Immature natural killer cell (primary cell): ENCODE measurements at regions not wholly inside any gene's neighbourhood (a gene's known extent, or its start where the extent isn't known, plus 50 kb on each side); places are given as distances from the start of the nearest gene placed in this dataset.

Source experiments
- DNase-seq, 3 donors: peaks; one replicate each; pipeline ENCODE4 v3.0.0; 2022; ENCODE audit warnings: mixed read lengths in 1 of 3
- H3K27ac Mint-ChIP-seq, 6 donors: one replicate each; pipeline ENCODE4 v1.8.0; 2020; ENCODE audit warnings: mixed read lengths in 6 of 6, mild to moderate bottlenecking in 5 of 6, inconsistent platforms in 4 of 6, moderate library complexity in 3 of 6
- H3K27me3 Mint-ChIP-seq, 3 donors: one replicate each; pipeline ENCODE4 v1.8.0; 2020 to 2021; ENCODE audit warnings: low read depth in 3 of 3, mild to moderate bottlenecking in 3 of 3, mixed read lengths in 3 of 3, moderate library complexity in 3 of 3, inconsistent platforms in 1 of 3
- H3K36me3 Mint-ChIP-seq, 3 donors: one replicate each; pipeline ENCODE4 v1.8.0; 2020; ENCODE audit warnings: mixed read lengths in 3 of 3, inconsistent platforms in 2 of 3, mild to moderate bottlenecking in 2 of 3
- H3K4me1 Mint-ChIP-seq, 2 donors: one replicate each; pipeline ENCODE4 v1.8.0; 2020; ENCODE audit warnings: inconsistent platforms in 2 of 2, mild to moderate bottlenecking in 2 of 2, mixed read lengths in 2 of 2, moderate library complexity in 1 of 2
- H3K4me3 Mint-ChIP-seq, 5 donors: one replicate each; pipeline ENCODE4 v1.8.0; 2020; ENCODE audit warnings: mild to moderate bottlenecking in 5 of 5, mixed read lengths in 5 of 5, inconsistent platforms in 3 of 5, moderate library complexity in 3 of 5
- H3K9me3 Mint-ChIP-seq, 6 donors: one replicate each; pipeline ENCODE4 v1.8.0; 2020; ENCODE audit warnings: mild to moderate bottlenecking in 6 of 6, mixed read lengths in 6 of 6, inconsistent platforms in 4 of 6, moderate library complexity in 3 of 6

DNA sequence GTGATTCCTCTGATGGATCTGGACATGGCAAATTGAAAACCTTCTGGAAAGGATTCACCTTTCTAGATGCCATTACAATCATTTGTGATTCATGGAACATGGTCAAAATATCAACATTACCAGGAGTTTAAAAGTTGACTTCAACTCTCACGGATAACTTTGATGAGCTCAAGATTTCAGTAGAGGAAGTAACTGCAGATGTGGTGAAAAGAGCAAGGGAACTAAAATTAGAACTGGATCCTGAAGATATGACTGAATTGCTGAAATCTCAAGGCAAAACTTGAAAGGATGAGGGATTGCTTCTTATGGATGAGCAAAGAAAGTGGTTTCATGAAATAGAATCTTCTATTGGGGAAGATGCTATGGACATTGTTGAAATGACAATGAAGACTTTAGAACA is 293.6 kb downstream of the ARHGAP12 start:
- DNase-seq: no peak
- Mint-ChIP-seq H3K4me3 (no peak overlapping the region), H3K27ac (no peak overlapping the region), H3K27me3 (peaks cover 0 to 4% (median 2%) of the 10 kb centered on the region in 3 donors), H3K4me1 (no peaks in the 10 kb centered on the region), H3K36me3 (no peaks in the 10 kb centered on the region), H3K9me3 (peaks cover 0 to 9% (median 4%) of the 10 kb centered on the region in 6 donors)

DNA sequence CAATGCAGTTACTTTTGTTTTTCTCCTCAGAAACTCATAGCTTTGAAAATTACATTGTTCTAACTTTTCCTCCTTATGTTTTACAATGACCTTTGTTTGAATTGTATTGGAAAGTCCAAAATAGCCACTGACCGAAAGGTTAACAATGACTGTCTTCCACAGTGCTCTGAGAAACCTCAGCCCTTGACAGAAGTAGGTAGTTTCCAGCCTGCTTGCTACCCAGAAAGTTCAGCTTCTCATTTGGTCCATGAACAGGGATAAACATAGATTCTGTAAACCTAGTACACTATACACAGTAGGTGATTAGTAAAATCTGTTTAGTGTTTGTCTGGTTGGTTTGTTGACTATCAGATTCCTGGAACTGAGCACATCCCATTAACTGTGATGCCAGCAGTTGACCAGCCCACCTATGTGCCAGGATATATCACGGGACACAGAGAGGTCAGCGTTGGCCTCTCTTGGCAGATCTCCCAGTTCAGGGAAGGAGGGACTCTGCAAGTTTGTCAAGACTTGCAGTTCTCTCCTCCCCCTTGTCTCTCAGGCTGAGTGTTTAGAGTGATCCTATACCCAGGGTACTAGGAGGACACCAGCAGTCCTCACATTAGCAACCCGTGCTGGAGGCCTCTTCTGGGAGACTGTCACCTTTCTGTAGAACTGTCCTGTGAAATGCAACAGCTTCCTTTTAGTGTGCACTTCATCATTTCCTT is 297.6 kb downstream of the ARHGAP12 start:
- no peak for DNase-seq
- peaks cover 0 to 7% (median 1%) of the 10 kb centered on the region in 3 donors for H3K27me3 Mint-ChIP-seq
- H3K36me3 Mint-ChIP-seq: peaks cover 0 to 6% (median 0%) of the 10 kb centered on the region in 3 donors
- H3K9me3 Mint-ChIP-seq: peaks cover 0 to 7% (median 4%) of the 10 kb centered on the region in 6 donors
- no peak overlapping the region for H3K4me3 Mint-ChIP-seq
- H3K27ac Mint-ChIP-seq: no peak overlapping the region
- H3K4me1 Mint-ChIP-seq: no peaks in the 10 kb centered on the region

DNA sequence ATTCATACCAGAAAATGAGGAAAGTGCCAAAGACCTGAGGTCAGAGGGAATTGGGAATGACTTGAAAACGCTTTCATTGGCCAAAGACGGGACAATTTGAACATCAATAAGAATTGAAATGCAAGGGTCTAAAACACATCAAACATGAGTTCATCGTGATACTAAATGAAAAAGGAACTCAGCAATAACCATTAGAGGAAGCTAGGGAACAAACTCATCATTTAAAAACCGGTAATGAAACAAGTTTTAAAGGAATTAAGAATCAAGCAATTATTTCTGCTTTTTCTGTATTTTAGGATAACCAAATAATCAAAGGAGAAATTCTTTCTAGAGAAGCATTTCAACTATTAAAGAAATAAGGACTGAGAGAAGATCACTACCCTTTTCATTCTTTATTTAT is 303.1 kb downstream of the ARHGAP12 start:
- H3K36me3 Mint-ChIP-seq: peaks cover 0 to 6% (median 0%) of the 10 kb centered on the region in 3 donors
- no peak overlapping the region for H3K4me3 Mint-ChIP-seq
- no peak overlapping the region for H3K27ac Mint-ChIP-seq
- no peaks in the 10 kb centered on the region for H3K4me1 Mint-ChIP-seq
- peaks cover 3 to 17% (median 5%) of the 10 kb centered on the region in 6 donors for H3K9me3 Mint-ChIP-seq
- DNase-seq: no peak
- H3K27me3 Mint-ChIP-seq: peaks cover 1 to 8% (median 5%) of the 10 kb centered on the region in 3 donors

GRCh38 chr10:31624611-31625010 is 304.0 kb downstream of the ARHGAP12 start:
- peaks cover 3 to 17% (median 5%) of the 10 kb centered on the region in 6 donors for H3K9me3 Mint-ChIP-seq
- H3K36me3 Mint-ChIP-seq: peaks cover 0 to 6% (median 0%) of the 10 kb centered on the region in 3 donors
- no peak overlapping the region for H3K4me3 Mint-ChIP-seq
- H3K4me1 Mint-ChIP-seq: no peaks in the 10 kb centered on the region
- no peak overlapping the region for H3K27ac Mint-ChIP-seq
- DNase-seq: no peak
- peaks cover 1 to 6% (median 5%) of the 10 kb centered on the region in 3 donors for H3K27me3 Mint-ChIP-seq

GRCh38 chr10:31623947-31624346 is 304.7 kb downstream of the ARHGAP12 start:
- H3K27ac Mint-ChIP-seq: no peak overlapping the region
- no peak for DNase-seq
- peaks cover 3 to 17% (median 5%) of the 10 kb centered on the region in 6 donors for H3K9me3 Mint-ChIP-seq
- peaks cover 1 to 5% (median 5%) of the 10 kb centered on the region in 3 donors for H3K27me3 Mint-ChIP-seq
- H3K4me1 Mint-ChIP-seq: no peaks in the 10 kb centered on the region
- peaks cover 0 to 6% (median 0%) of the 10 kb centered on the region in 3 donors for H3K36me3 Mint-ChIP-seq
- no peak overlapping the region for H3K4me3 Mint-ChIP-seq

GRCh38 chr10:31623466-31623865 is 304.4 kb downstream of the ZEB1 start:
- DNase-seq: no peak
- Mint-ChIP-seq H3K4me1 (no peaks in the 10 kb centered on the region), H3K27me3 (peaks cover 1 to 5% (median 5%) of the 10 kb centered on the region in 3 donors), H3K27ac (no peak overlapping the region), H3K9me3 (peaks cover 3 to 17% (median 5%) of the 10 kb centered on the region in 6 donors), H3K4me3 (no peak overlapping the region), H3K36me3 (peaks cover 0 to 6% (median 0%) of the 10 kb centered on the region in 3 donors)

DNA sequence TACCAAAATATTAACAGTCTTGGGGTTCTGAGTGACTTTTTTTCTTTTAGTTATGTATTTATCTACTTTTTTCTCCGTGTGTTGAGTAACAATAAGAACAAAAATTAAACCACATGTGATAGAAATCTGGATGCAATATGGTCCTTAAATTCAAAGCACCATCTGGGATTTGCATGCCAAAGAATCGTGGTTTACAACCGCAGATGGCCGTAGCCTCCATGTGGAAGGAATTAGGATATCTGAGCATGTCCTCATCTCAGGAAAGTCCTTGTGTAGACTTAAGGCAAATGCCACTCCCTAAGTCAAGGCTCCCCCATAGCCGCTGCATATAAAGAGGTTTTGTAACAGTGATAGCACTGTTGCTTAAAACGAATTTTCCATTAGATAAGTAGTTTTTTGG is 304.0 kb downstream of the ZEB1 start:
- no peak overlapping the region for H3K27ac Mint-ChIP-seq
- H3K27me3 Mint-ChIP-seq: peaks cover 1 to 5% (median 5%) of the 10 kb centered on the region in 3 donors
- H3K9me3 Mint-ChIP-seq: peaks cover 3 to 17% (median 5%) of the 10 kb centered on the region in 6 donors
- peaks cover 0 to 6% (median 0%) of the 10 kb centered on the region in 3 donors for H3K36me3 Mint-ChIP-seq
- H3K4me3 Mint-ChIP-seq: no peak overlapping the region
- no peak for DNase-seq
- no peaks in the 10 kb centered on the region for H3K4me1 Mint-ChIP-seq

- Mint-ChIP-seq H3K9me3 (peaks cover 3 to 17% (median 5%) of the 10 kb centered on the region in 6 donors), H3K27me3 (peaks cover 1 to 5% (median 5%) of the 10 kb centered on the region in 3 donors), H3K4me1 (no peaks in the 10 kb centered on the region), H3K27ac (no peak overlapping the region), H3K4me3 (no peak overlapping the region), H3K36me3 (peaks cover 0 to 6% (median 0%) of the 10 kb centered on the region in 3 donors)
- DNase-seq: no peak
These were observed 302.7 kb downstream of the ZEB1 start for GRCh38 chr10:31621733-31622132.

DNA sequence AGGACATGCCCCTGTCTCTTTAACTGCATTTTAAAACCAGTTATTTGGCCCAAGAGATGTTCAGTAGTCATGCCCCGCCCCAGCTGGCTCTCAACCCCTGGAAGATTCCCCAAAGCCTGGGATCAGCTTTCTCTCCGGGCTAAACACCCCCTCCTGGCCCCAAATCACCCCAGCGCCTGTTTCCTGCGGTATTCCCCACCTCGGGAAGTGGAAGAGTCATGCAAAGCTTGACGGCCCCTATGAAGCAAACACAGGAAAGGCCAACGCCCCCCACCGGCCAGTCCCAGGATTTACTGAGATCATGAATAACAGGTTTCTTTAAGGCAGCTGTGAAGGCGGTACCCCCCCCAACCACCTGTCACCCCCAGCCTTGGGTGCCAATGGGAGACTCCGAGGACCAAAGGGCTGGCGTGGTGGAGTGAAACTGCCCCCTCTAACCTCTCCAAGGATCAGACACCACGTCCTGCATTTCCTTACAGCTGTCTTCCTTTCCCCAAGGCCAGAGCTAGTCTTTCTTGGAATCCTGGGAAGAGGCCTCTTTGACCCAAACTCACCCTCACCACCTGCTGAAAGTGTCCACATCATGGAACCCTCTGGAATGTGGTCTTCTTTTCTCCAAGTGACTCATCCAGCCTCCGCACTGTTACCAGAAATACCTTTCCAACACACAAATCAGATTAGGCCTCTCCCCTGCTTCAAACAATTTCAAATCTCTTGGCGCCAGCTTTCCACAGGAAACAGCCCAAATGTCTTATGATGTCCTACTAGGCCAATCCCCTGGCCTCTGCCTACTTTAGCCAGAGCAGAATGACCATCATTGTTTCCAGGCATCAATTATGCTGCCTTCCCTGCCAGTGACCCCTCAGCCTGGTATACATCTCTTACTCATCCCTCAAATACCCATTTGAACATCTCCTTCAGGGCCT is 301.5 kb downstream of the ZEB1 start:
- Mint-ChIP-seq H3K4me3 (no peak overlapping the region), H3K9me3 (peaks cover 0 to 7% (median under 1%) of the 10 kb centered on the region in 6 donors), H3K27ac (no peak overlapping the region), H3K36me3 (no peaks in the 10 kb centered on the region), H3K4me1 (no peaks in the 10 kb centered on the region), H3K27me3 (peaks cover 0 to 3% (median 1%) of the 10 kb centered on the region in 3 donors)
- DNase-seq: no peak

GRCh38 chr10:31619531-31620061 is 300.6 kb downstream of the ZEB1 start:
- peaks cover 0 to 3% (median 0%) of the 10 kb centered on the region in 3 donors for H3K27me3 Mint-ChIP-seq
- H3K36me3 Mint-ChIP-seq: no peaks in the 10 kb centered on the region
- DNase-seq: no peak
- no peaks in the 10 kb centered on the region for H3K4me1 Mint-ChIP-seq
- H3K27ac Mint-ChIP-seq: no peak overlapping the region
- no peak overlapping the region for H3K4me3 Mint-ChIP-seq
- peaks cover 0 to 2% (median 0%) of the 10 kb centered on the region in 6 donors for H3K9me3 Mint-ChIP-seq

GRCh38 chr10:31618541-31619291 is 299.7 kb downstream of the ZEB1 start:
- no peaks in the 10 kb centered on the region for H3K4me1 Mint-ChIP-seq
- peaks cover 0 to 3% (median 0%) of the 10 kb centered on the region in 3 donors for H3K27me3 Mint-ChIP-seq
- no peak overlapping the region for H3K4me3 Mint-ChIP-seq
- DNase-seq: no peak
- no peaks in the 10 kb centered on the region for H3K36me3 Mint-ChIP-seq
- no peak overlapping the region for H3K27ac Mint-ChIP-seq
- no peaks in the 10 kb centered on the region for H3K9me3 Mint-ChIP-seq

- no peaks in the 10 kb centered on the region for H3K4me1 Mint-ChIP-seq
- H3K27ac Mint-ChIP-seq: no peak overlapping the region
- no peak for DNase-seq
- peaks cover 0 to 3% (median 0%) of the 10 kb centered on the region in 3 donors for H3K27me3 Mint-ChIP-seq
- no peak overlapping the region for H3K4me3 Mint-ChIP-seq
- no peaks in the 10 kb centered on the region for H3K9me3 Mint-ChIP-seq
- no peaks in the 10 kb centered on the region for H3K36me3 Mint-ChIP-seq
These were observed 298.7 kb downstream of the ZEB1 start for GRCh38 chr10:31617757-31618156.

- Mint-ChIP-seq H3K27ac (no peak overlapping the region), H3K9me3 (no peaks in the 10 kb centered on the region), H3K27me3 (no peaks in the 10 kb centered on the region), H3K36me3 (no peaks in the 10 kb centered on the region), H3K4me1 (no peaks in the 10 kb centered on the region), H3K4me3 (no peak overlapping the region)
- no peak for DNase-seq
These were observed 298.1 kb downstream of the ZEB1 start for GRCh38 chr10:31617133-31617532.
